Astrocyte (in vitro differentiated cells and primary cell): ENCODE measurements at regions not wholly inside any gene's neighbourhood (a gene's known extent, or its start where the extent isn't known, plus 50 kb on each side); places are given as distances from the start of the nearest gene placed in this dataset.

Source experiments
- CTCF ChIP-seq: IDR thresholded peaks from 2 replicates; pipeline ENCODE4 v1.5.1; 2011; ENCODE audit warnings: low read depth, mild to moderate bottlenecking, inconsistent platforms, low read length, moderate library complexity; ENCODE audit not compliant: insufficient read depth
- EZH2 ChIP-seq: IDR thresholded peaks from 2 replicates; pipeline ENCODE4 v1.6.1; 2012; ENCODE audit warnings: mild to moderate bottlenecking, low read length, inconsistent platforms; ENCODE audit not compliant: insufficient read depth

GRCh38 chr10:43861966-43862751, 213.5 kb upstream of the ZNF32 start:
- no peak for TF ChIP-seq EZH2
- no peak for TF ChIP-seq CTCF
